Activated CD4-positive, alpha-beta T cell treated with anti-CD3 and anti-CD28 coated beads, Interleukin-2, Interleukin-6, amounts not matched to agents 100 ng/mL and 50 ng/mL, durations not matched to agents 16 hours and 8 hours (primary cell): ENCODE measurements at regions not wholly inside any gene's neighbourhood (a gene's known extent, or its start where the extent isn't known, plus 50 kb on each side); places are given as distances from the start of the nearest gene placed in this dataset.
A peak's percentile ranks its signal among the peaks of the same experiment; 100 is the strongest.

Source experiments
- DNase-seq: peaks from one replicate; pipeline ENCODE4 v3.0.0-alpha.2; 2020

DNA sequence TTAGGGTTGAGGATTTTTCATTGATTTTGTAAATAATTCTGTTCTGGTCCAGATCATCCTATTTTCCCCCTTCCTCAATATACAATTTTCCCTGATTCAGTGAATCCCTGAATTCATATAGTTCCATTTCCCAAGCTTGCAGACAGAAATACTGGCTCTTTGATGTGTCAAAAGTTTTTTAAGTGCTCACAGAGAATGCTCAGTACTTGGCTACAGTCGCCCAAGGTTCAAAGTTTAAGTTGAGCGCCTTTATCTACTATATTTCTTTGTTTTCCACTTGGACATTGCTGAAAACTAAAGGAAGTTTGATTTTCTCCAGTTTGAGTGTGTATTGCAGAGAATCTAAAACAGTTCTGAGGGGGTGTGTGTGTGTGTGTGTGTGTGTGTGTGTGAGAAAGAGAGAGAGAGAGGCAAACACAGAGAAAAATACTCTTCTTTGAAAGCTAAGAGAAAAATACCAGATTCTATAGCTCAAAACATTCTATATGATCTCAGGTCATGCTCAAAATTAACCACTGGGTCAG, 136.2 kb upstream of the ACO1 start:
- no peak for DNase-seq

DNA sequence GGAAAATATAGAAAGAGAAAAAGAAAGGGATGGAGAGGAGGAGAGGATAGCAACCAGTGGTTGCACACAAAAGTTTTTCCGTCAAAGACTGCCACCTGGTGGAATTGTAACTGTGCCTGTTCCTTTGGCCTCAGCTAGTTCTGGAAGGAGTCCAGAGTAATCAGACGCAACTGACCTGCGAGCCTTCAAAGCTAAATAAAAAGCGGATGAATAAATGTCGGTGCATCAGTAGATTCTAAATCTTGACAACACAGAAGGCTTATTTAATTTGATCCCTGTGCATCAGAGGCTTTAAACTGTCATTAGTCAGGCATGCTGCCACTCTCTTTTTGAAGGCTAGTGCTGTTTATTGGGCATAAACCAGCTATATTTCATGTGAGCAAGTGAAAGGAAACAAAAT, 132.9 kb upstream of the ACO1 start:
- DNase-seq, result peak; percentile 47

DNA sequence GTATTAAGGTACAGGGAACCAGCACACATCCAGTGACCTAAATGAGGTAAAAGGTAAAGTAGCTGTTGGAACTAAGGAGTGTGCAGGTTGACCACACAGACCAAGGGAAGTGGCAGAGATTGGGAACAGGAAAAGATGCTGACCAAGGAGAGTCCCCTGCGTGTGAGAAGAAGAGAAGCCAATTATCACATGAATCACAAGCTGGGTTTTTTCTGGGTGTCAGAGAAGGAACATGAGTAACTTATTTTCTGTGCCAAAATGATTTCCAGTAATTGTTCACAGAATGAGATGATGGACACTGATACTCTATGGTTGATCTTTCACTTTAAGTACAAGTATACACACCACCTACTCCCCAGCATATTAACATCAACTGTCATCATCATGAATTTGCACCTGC, 130.7 kb upstream of the ACO1 start:
- no peak for DNase-seq

DNA sequence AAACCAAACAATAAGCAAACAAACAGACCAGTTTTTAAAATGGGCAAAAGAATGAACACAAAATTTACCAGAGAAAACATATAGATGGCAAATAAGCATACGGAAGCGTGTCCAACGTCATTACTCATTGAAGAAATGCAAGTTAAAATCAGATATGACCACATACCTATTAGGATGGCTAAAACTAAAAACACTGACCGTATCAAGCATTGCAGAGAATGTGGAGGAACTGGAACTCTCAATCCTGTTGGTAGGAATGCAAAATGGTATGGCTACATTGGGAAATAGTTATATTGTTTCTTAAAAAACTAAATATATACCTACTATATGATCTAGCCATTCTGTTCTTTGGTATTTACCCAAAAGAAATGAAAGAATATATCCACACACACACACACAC, 129.4 kb upstream of the ACO1 start:
- DNase-seq, result no peak

DNA sequence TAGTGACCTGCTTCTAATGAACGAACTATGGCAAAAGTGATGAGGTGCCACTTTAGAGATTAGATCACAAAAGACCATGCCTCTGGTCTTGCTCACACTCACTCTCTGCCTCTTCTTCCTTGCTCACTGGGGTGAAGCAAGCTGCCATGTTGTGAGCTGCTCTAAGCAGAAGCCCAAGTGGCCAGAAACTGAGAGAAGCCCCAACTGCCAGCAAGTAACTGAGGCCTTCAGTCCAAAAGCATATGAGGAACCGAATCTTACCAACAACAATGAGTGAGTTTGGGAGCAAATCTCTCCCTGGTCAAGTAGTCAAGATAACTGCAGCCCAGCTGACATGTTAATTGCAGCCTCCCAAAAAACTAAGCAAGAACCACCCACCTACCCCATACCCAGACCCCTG, 126.0 kb upstream of the ACO1 start:
- DNase-seq, result no peak

DNA sequence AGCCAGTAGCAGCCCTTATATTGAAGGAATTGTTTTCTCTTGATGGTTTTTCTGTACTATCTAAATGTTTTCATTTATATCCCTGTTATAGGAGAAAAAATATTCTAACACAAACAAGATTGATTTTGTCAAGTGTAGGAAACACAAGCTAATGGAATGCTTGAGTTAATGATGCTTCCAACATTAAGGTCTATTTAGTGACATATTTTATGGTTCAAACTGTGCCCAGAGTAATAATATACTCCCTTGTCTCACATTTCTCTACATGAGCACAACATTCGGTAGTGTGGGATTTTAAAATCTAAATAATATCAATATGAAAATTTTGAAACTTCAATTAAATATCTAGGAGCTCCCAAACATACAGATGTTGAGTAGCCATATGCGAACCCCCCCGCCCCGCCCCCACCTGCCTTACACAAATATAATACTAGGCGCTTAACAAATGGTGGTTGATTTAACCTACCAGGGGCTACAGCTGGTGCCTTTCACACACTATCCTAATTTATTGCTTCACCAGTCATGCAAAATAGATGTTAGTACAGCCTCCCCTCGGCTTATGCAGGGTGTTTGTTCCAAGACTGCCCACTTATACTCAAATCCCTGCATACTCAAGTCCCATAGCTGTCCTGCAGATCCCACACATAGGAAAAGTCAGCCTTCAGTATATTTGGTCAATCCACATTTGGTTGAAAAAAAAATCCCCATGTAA, 124.1 kb upstream of the ACO1 start:
- DNase-seq, result no peak

DNA sequence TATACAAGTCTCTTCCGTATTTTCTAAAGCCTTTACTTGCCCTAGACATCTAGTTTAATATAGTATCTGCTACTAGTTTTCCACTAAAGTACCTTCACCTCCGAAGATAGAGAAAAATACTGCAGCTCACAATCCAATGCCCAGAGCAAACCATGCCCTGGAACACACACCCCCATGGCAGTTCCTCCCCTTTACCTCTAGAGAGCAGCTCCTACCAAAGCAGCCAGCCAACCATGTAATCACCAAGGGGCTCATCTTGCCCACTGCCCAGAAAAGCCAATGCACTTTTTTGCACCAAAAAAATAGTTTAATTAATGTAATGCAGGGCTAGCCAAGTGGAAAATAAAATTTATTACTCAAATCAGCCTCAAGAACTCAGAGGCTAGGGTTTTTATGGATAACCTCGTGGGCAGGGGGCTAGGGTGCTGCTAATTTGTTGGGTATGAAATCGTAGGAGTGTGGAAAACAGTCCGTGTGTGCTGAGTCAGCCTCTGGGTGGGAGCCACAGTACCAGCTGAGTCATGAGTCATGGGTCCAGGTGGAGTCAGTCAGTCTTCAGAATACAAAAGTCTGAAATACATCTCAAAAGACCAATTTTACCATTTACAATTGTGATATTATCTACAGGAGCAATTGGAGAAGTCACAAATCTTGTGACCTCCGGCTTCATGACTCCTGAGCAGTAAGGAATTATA, 120.1 kb upstream of the ACO1 start:
- DNase-seq, result no peak

DNA sequence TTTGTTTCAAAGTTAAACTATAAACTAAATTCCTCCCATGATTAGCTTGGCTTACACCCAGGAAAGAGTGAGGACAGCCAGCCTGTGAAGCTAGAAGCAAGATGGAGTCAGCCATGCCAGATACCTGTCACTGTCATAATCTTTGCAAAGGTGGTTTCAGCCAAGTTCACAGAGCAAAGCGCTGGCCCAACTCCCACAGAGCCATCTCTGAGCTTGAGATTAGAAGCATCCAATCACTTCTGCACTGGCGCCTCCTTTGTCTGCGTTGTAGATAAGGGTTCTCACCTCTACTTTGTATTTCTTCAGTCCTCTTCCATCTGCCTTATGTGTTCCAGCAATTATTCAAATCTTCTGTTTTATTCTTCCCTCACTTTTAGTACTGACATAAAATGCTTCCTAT, 119.4 kb upstream of the ACO1 start:
- DNase-seq, result no peak

DNA sequence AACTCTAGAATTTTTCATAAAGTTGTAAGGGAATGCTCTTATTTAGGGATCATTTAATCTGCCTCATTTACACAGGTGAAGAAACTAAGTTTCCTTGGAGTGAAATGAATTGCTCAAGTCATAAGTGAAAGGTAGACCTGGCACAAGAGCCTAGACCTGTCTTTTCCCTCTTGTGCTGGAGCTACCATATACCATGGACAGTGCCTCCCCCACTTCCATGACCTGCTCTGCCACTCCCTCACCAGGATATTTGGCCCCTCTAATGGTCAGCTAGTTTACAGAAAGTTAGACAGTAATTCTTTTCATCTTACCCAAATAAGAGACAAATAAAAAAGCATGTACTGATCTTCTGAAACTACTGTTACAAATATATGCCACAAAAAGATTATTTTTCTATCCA, 105.5 kb upstream of the ACO1 start:
- no peak for DNase-seq

DNA sequence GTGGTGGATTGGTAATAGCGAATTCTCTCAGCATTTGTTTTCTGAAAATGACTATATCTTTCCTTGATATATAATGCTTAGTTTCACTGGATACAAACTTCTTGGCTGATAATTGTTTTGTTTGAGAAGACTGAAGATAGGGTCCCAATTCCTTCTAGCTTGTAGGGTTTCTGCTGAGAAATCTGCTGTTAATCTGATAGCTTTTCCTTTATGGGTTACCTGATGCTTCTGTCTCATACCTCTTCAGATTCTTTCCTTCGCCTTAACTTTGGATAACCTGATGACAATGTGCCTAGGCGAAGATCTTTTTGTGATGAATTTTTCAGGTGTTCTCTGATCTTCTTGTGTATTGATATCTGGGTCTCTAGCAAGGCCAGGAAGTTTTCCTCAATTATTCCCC, 94.7 kb upstream of the ACO1 start:
- no peak for DNase-seq

DNA sequence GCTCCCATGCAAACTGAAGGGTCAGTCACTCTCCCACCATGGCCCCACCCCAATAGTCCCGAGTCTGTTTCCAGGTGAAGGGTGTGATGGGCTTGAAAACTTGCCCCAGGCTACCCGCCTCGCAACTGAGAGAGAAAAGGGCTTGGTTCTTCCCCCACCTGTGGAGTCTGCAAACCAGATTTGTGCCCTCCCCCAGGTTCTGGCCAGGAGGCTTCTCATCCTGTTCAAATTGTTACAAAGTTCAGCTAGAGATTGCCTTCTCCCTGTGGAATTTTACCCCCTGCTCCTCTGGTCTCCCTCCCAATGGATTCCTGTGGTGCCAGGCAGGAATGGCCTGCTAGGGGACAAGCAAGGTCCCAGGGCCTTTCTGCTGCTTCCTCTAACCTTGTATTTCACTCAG, 93.1 kb upstream of the ACO1 start:
- DNase-seq, result no peak

DNA sequence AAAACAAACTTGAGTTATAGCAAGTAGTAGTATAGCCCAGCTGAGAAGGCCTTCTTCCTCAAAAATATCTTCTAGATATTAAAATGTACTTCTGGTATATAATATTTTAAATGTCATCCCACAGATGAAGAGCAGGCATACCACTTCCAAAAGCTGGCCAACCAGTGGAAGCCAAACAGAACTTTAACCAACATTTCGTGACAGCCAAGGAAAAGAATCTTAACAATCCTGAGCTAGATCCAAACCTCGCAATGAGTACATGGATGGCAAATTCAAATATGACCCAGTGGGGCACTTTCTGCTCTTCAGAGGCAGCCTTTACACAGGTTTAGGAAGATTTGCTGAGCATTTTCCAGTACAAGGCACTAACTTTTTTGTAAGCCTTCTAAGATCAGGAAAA, 91.8 kb upstream of the ACO1 start:
- DNase-seq, result no peak

DNA sequence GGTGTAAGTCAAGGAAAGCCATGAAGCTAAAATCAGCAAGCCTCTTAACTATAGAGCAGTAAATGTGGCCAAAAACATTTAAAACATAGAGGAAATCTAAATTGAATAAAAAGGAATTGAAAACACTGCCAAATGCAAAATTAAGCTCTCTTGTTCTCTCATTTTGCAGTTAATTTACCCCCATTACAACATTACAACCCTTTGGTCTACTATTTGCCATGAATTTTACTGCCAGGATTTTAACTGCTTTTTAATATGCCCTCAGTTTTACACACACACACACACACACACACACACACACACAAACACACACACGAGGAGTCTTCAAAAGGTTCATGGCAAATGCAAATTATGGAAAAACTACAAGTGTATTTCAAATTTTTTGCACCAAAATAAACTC, 91.4 kb upstream of the ACO1 start:
- DNase-seq, result no peak

DNA sequence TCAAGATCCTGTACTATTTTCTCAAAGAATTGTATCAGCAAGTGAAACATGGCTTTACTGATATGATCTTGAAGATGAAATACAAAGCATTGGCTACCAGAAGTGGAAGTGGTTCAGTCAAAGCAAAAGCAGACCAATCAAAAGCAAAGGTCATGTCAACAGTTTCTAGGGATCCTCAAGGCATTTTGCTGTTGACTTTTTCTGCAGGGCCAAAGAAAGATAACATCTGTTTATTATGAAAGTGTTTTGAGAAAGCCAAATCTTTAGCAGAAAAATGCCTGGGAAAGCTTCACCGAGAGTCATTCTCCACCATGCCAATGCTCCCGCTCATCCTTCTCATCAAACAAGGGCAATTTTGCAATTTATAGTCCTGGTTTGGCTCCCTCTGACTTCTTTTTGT, 90.3 kb upstream of the ACO1 start:
- DNase-seq, result no peak

DNA sequence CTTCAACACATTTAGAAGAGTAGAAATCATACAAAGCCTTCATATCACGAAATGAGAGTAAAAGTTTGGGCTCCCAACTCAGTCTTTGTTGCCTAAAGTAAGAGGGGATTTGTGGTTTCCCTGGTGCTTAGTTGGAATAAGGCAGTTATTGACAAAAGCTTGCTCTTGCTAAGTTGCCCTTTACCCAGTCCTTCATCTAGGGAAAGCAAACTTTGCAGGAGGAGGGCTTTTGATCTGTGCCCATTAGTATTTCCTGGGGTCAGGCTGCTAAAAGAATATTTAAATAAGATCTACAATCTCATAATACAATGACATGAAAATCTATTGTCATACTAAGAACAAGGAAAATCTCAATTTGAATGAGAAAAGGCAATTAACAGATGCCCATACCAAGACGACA, 84.1 kb upstream of the ACO1 start:
- DNase-seq, result no peak

DNA sequence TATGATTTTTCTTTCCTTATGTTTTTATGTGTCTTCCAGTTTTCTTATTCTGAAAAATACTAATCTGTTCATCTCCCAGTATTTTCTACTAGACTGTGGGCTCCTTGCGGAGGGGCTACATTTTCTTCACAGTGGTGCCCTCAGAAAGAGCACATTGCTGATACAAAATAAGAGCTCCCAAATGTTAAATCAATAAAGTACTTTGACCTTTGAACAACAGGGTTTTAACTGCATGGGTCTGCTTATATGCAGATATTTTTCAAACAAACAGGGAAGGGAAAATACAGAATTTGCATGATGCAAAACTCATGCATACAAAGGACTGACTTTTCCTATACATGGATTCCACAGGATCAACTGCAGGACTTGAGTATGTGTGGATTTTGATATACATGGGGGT, 79.9 kb upstream of the ACO1 start:
- no peak for DNase-seq

DNA sequence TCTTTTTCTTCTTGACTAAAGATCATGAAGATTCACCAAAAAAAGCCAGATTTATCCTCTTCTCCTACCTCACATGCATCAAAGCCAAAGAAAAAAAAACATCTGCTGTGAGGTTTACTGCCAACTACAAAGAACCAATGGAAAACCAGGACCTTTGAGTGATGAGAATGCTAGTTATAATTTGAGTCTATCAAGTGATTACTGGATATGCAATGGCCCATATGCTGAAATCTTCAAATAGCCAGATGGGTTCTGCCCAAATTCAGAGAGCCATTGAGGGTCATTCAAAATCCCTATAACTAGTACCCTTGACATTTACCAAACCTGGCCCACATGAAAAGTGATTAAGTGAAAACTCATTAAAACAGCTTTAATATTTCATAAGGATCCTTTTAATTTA, 78.4 kb upstream of the ACO1 start:
- no peak for DNase-seq

DNA sequence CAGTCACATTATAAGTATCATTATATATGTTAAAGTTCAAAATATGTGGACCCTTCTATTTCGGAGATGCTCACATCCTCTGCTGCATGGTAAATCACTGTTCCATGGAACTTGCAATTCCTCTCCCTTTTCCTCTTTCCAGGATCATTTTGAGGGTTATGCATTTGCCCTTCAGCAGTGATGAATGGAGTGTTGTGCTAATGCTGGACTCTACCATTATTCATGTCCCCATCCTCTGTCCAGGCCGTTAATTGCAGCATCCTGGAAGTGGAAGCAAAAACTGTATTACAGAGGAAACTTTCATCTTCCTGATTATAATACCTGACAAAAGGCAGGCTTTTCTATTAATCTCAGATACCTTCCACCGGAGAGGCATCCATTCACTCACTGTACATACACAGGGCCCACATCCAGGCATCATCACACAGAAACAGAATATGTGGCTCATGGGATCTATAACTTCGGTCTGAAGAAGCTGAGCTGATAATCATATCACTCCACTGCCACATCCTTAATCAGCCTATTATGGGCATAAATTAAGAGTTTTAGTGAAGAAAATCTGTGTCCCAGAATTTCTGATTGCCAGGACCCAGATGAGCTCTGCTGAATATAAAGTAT, 65.0 kb upstream of the ACO1 start:
- DNase-seq, result no peak

DNA sequence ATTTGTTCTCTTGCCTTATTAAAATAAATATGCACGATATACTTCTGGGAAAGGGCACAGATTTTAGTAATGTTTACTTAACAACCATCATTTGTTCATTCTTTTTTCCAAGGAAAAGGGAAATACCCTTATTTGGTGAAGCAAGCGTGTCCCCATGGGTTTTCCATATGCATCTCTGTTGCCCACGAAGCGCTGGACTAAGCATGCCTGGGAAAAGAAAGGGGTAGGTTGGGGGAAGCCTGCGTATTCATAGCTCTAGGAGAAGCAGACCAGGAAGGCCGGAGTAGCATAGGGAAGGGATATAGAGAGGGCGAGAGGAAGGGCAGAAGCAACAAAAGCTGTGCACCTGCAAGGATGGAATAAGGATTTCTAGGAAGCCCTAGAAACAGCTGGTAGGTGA, 61.8 kb upstream of the ACO1 start:
- no peak for DNase-seq

DNA sequence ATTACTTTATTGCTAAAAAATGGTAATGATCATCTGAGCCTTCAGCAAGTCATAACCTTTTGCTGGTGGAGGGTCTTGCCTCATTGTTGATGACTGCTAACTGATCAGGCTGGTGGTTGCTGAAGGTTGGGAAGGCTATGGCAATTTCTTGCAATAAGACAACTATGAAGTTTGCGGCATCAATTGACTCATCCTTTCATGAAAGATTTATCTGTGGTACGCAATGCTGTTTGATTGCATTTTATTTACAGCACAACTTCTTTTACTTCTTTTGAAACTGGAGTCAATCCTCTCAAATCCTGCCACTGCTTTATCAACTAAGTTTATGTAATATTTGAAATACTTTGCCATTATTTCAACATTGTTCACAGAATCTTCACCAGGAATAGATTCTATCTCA, 58.3 kb upstream of the ACO1 start:
- DNase-seq, result no peak

DNA sequence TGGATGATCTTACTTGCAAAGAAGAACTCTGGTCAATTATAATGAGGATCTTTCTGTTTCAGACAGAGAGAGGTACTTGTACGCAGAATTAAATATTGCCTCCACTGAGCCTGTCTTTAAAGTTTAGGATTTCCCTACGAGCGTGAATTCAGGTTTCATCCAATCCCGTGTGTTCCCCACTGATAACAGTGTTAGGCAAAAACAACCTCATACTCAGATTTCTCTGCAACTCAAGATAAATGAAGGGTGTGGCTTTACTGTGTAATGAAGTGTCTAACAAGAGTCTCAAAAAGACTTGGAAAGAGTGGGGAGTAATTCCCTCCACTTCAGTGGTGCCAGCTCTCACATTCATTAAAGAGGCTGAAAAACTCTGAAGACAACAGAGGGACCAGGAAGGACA, 53.2 kb upstream of the ACO1 start:
- DNase-seq, result no peak

DNA sequence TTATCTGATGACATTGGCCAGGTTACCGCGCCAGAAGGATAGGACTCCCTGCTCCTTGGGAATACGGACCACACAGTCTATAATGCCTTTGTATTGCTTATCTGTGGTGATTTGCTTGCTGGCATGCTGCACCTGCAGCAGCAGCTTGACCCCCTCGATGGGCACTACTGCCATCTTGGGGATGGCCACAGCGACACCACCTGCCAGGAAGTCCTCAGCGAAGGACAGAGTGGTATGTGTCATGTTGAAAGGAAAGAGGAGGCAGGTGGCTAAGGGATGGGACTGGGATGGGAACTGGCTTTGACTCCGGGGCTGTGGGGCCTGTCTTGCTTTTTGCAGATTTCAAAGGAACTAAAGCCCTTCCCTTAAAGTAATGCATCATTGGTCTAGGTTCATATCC, 50.3 kb upstream of the ACO1 start:
- DNase-seq, result no peak
